ENCODE measurements at regions not wholly inside any gene's neighbourhood (a gene's known extent, or its start where the extent isn't known, plus 50 kb on each side); places are given as distances from the start of the nearest gene placed in this dataset.

GRCh38 chr10:128539510-128540127, 413.4 kb upstream of the MKI67 start:
- no peak for DNase-seq

GRCh38 chr10:128540128-128540762, 414.0 kb upstream of the MKI67 start:
- no peak for DNase-seq

- no peak for DNase-seq
Observed at GRCh38 chr10:128540781-128541761, 414.8 kb upstream of the MKI67 start.

GRCh38 chr10:128541926-128542475, 415.8 kb upstream of the MKI67 start:
- no peak for DNase-seq

GRCh38 chr10:128542659-128543058, 416.4 kb upstream of the MKI67 start:
- no peak for DNase-seq

GRCh38 chr10:128543151-128543550, 416.9 kb upstream of the MKI67 start:
- DNase-seq = no peak

- DNase-seq = no peak
Observed at GRCh38 chr10:128545216-128545615, 419.0 kb upstream of the MKI67 start.

- DNase-seq = no peak
Observed at GRCh38 chr10:128546651-128547165, 420.5 kb upstream of the MKI67 start.

- no peak for DNase-seq
Observed at GRCh38 chr10:128549101-128549608, 422.9 kb upstream of the MKI67 start.

GRCh38 chr10:128550045-128550444, 423.8 kb upstream of the MKI67 start:
- no peak for DNase-seq

- no peak for DNase-seq
Observed at GRCh38 chr10:128551475-128551874, 425.3 kb upstream of the MKI67 start.

GRCh38 chr10:128553755-128554154, 427.5 kb upstream of the MKI67 start:
- no peak for DNase-seq

- DNase-seq = no peak
Observed at GRCh38 chr10:128556182-128557110, 430.2 kb upstream of the MKI67 start.

- DNase-seq = no peak
Observed at GRCh38 chr10:128557149-128557710, 431.0 kb upstream of the MKI67 start.

- no peak for DNase-seq
Observed at GRCh38 chr10:128560406-128560805, 434.2 kb upstream of the MKI67 start.

GRCh38 chr10:128560993-128561392, 434.8 kb upstream of the MKI67 start:
- no peak for DNase-seq

GRCh38 chr10:128563387-128563786, 437.2 kb upstream of the MKI67 start:
- DNase-seq = no peak

GRCh38 chr10:128563904-128564303, 437.7 kb upstream of the MKI67 start:
- DNase-seq = no peak

GRCh38 chr10:128566361-128566968, 440.2 kb upstream of the MKI67 start:
- DNase-seq = no peak

GRCh38 chr10:128567551-128567950, 441.3 kb upstream of the MKI67 start:
- no peak for DNase-seq

GRCh38 chr10:128568041-128568440, 441.8 kb upstream of the MKI67 start:
- no peak for DNase-seq

All from CD4-positive, alpha-beta T cell treated with Interleukin-15 for 1 hour (primary cell).